Fibroblast of skin of abdomen (primary cell): ENCODE measurements at regions not wholly inside any gene's neighbourhood (a gene's known extent, or its start where the extent isn't known, plus 50 kb on each side); places are given as distances from the start of the nearest gene placed in this dataset.

Source experiments
- DNase-seq: peaks from one replicate; pipeline ENCODE4 v3.0.0-alpha.2; 2013

DNA sequence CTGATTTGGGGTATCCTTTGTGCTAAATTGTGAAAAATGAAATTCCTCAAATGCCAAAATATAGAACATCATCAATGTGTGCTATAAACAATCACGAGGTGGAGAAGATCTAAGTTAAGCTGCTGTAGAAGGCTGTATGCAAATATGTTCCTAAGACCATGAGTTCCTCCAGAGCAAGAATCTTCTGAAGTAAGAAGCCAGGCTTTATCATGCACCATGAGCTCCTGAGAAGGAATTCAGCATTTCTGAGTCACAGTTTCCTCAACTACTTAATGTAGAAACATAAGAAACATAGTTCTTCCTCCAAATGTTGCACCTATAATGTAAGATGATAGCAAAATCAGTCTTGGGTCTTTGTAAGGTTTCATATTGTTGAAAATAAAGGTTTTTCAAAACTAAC, 241.7 kb upstream of the MDFIC2 start:
- DNase-seq, result peak; percentile 29

GRCh38 chr3:70550723-70551319, 238.4 kb upstream of the MDFIC2 start:
- peak; percentile 50 for DNase-seq

DNA sequence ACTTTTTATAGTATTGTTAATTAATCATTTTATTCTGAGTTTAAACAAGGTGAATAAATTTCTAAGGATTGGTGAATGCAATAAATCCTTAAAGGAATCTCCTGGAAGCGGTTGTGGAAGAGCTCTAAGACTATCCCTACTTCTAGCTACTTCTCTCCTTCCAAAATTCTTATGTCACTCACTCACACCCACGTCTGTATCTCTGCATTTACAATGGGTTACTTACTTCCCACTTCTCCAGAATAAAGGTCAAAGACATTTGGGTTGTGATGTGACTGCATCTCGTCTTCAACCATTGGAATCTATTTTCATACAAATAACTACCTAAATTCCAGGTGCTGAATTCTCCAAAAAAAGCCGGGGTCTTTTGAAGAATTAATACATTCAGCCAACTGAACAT, 234.2 kb upstream of the MDFIC2 start:
- DNase-seq, result no peak

- no peak for DNase-seq
Measured at GRCh38 chr3:70543493-70543892, 231.1 kb upstream of the MDFIC2 start.

- no peak for DNase-seq
Measured at GRCh38 chr3:70539908-70540307, 227.5 kb upstream of the MDFIC2 start.

DNA sequence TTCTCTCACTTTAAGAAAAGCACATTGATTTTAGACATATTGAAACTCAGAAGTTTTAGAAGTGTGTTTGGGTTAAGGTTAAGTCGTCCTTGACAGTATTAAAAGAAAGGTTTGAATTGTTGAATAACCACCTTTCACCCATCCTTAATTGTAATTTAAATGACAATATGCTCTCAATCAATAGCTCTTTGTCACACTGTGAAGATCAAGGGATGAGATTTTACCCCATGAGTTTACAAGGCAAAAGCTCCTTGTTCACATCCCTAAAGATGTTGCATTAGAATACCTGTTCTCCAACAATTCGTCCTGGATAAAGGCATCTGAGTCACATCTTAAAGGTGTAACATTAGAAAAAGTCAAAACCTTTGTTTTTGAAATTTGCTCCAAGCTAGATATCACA, 220.4 kb upstream of the MDFIC2 start:
- DNase-seq, result no peak

DNA sequence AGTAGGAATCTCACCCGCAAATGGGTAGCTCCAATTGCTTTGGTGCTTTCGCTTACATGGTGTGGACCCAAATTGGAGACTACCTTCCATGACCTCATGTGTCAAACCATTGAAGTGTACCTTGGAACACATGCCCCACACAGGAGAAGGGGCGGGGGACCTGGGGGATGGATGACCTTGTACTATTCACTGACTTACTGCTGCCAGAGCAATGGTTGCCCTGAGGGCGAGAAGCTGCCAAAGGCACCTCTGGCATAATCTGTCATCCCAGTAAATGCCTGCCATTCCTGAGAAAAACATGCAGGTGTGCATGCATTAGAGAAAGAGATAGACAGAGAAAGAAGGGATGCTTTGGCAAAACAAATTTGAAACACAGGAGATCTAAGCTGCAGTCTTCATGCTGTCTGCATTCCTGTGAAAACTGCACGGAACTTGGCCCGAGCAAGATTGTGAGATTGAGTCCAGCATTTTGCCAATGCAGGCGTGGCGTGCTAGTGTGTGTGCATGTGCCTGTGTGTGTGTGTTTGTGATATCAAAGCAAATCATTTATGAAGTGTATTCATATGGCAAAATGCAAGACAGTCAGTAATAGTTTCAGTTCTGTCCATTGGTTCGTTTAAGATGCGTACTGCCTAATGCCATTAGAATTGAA, 219.5 kb upstream of the MDFIC2 start:
- DNase-seq, result no peak

DNA sequence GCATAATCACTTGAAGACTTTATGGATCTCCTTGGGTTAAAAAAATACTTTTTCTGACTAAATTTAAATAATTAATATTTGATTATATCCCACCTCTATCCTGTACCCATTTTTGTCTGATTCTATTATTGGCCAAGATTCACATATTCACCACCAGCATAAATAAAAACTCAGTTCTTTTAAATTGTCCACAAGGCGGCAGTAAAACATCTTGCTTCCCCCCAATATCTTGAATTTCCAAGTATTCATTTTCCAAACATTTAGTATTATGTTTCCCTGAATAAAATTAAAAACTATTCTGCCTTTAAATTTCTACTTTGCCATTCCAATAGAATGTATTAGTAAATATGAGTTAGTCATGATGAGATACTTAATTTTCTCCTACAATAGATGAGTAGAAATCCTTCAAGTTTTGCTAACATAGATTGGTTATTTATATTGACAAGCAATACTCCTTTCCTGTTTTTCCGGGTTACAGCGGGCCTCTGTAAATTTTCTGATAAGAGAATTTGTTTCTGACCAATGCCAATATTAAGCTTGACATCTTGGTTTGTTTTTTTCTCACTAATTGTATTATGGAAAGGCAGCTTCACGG, 218.7 kb upstream of the MDFIC2 start:
- DNase-seq, result peak; percentile 43

- DNase-seq, result no peak
Measured at GRCh38 chr3:70530626-70531025, 218.2 kb upstream of the MDFIC2 start.

DNA sequence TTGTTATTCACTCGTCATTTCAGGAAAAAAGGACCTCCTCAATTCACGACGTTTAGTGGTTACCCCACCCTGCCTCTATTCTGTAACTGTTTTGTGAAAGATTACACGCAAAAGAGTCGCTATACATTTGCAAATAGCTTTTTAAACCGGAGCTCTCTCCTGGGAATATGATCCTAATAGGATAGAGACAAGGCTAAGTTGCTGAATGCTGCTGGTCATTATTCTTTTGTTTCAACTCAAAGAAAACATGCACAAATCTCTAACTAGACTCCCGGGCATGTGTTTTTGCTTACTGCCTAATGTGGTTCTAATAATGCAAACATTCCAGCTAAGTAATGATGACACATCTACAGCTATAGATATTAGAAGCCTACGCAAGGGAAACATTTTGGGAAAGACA, 214.6 kb upstream of the MDFIC2 start:
- DNase-seq, result peak; percentile 94

DNA sequence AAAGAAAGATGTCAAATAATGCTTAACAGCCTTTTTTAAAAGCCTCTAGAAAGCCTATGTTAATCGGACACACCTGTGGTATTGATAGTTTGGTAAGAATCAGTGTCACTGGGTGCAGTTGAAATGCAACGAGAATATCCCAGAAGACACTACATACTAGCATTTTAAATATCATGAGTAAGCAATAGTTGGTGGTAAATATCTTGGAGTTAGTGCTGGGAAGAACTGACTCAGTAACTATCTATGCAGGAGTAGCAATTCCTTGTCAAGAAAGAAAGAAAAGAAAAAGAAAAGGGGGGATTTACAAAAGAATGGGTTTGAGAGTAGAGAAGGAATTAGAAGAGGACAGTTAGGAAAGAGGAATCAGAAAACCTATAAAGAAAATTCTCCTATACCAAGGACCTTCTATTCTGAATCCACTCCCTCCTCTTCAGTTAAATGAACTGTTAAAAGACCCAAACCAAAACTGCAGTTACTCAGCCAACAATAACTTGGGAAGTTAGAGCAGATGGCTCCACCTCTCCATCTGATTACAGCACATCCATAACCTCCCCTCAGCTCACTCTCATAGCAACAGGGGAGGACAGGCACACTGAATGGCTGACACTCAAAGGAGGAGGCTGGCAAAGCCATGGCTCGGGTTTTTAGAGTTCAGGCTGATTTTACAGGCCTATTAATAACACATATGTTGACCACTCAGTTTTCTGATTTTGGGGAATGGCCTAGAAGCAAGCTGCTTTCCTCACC, 207.6 kb upstream of the MDFIC2 start:
- DNase-seq, result peak; percentile 57

GRCh38 chr3:70519026-70519425, 206.6 kb upstream of the MDFIC2 start:
- no peak for DNase-seq

GRCh38 chr3:70518356-70518755, 205.9 kb upstream of the MDFIC2 start:
- no peak for DNase-seq

DNA sequence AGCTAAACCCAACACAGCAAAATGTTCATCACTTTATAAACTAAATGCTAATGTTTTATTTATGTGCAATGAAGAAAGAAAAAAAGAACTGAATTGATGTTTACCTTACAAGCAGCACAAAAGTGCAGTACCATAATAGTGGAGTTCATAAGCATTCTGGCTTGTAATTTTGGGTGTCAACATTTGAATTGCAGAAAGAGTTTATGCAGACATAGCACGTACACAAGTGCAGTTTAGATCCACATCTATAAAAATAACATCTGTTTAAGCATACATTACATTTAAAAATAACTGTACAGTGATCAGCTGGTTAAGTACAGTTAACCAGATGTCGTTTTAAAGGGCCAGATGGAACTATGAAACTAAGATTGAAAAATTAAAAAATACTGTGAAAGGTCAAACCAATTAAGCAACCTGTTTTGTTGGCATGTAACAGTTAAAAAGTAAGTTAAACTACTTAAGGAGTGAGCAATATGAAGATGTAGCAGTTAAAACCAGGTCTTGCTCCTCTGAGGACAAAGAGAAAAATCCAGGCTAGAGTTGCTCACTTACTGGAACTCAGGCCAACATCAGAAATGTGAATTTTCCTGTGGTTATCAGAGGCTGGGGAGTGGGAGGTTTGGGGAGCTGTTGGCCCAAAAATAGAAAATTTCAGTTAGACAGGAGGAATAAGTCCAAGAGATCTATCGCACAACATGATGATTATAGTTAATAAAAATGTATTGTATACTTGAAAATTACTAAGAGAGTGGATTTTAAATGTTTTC, 204.9 kb upstream of the MDFIC2 start:
- DNase-seq, result no peak

- DNase-seq, result no peak
Measured at GRCh38 chr3:70516076-70516475, 203.6 kb upstream of the MDFIC2 start.

DNA sequence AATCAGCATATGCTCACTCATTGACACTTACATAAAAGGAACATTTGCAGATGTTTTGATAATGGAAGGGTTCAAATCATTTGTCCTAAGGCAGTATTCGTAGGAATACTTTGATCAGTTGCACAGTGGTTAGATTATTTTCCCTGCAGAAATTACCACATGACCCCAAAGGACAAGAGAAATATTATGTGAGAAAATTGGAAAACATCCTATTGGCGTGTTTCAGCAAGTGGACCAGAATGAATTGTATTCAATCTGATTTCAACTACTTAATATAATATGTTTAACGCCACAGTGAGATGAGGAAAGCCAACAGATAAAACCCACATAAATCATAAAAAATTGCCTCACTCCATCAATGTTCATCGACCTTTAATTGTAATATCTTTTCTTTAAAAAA, 195.0 kb upstream of the MDFIC2 start:
- no peak for DNase-seq

DNA sequence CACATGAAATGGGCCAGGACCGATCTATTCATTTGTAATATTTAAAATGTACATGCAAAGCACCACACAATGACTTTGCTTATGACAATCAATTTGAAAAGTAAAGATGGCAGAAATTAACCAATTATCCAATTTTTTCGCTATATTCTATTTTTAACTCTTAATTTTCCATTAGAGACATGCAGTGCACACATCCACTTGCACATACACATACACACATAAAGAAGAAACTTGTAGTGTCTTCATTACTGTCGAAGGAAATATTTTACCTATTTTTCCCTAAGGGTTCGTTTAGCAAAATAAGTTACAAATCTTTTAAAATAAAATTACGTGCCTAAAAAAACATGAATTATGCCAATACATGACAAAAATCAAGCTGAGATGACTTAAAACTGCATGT, 194.3 kb upstream of the MDFIC2 start:
- no peak for DNase-seq

DNA sequence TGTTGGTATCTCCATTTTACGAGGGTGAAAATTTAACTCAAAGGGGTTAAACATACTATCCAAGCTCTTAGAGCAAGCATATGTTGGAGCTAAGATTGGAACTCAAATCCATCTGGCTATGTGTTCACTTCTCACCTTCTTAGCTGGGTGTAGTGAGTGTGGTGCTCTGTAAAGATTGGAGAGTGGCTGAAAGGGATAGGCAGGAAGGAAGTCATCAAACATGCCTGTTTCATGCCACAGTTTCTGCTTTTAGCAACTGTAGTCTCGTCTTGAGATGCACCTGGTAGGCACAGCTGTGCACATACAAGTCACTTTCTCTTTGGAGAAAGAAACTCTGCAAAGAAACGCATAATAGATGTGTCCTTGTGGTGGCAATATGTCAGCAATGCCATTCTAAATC, 189.1 kb upstream of the MDFIC2 start:
- DNase-seq, result no peak

- no peak for DNase-seq
Measured at GRCh38 chr3:70488816-70489215, 176.4 kb upstream of the MDFIC2 start.

GRCh38 chr3:70488131-70488530, 175.7 kb upstream of the MDFIC2 start:
- DNase-seq, result peak; percentile 36

- no peak for DNase-seq
Measured at GRCh38 chr3:70486414-70487017, 174.1 kb upstream of the MDFIC2 start.

GRCh38 chr3:70476174-70476573, 163.7 kb upstream of the MDFIC2 start:
- DNase-seq, result no peak
